Fibroblast of lung (primary cell): ENCODE measurements at regions not wholly inside any gene's neighbourhood (a gene's known extent, or its start where the extent isn't known, plus 50 kb on each side); places are given as distances from the start of the nearest gene placed in this dataset.

Source experiments
- EZH2 ChIP-seq: IDR thresholded peaks from 2 replicates; pipeline ENCODE4 v1.5.1; 2012; ENCODE audit warnings: low read length, control low read depth, mild to moderate bottlenecking; ENCODE audit errors: missing control alignments
- TF ChIP-seq, protein P1 (sequence below), 2 donors: IDR thresholded peaks in 1 of 2; conservative IDR thresholded peaks in 1 of 2; 1 replicate in 1 of 2; 2 replicates in 1 of 2; pipeline ENCODE4 v1.5.1; 2011 to 2012; ENCODE audit warnings: low read length in 2 of 2, control low read depth in 1 of 2, inconsistent platforms in 1 of 2, low read depth in 1 of 2, mild to moderate bottlenecking in 1 of 2

DNA sequence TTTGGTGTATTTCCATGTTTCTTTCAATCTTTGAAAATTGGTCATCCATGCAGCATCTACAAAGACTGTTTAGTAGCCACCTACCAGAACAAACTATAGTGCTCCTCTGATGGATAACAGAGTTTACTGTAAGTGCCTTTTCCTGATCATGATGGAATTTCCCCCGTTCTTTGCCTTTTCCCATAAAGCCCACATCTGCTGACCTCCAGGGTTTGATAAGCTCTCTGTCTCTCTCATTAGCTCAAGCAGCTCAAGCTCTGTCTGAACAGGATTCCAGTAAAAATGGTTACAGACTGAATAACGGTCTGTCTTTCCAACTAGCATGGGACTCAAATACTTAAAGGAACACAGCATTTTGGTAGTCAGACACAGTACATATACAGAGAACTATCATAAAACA lies 308.4 kb upstream of the SORL1-AS1 start:
- TF ChIP-seq, protein P1, sequence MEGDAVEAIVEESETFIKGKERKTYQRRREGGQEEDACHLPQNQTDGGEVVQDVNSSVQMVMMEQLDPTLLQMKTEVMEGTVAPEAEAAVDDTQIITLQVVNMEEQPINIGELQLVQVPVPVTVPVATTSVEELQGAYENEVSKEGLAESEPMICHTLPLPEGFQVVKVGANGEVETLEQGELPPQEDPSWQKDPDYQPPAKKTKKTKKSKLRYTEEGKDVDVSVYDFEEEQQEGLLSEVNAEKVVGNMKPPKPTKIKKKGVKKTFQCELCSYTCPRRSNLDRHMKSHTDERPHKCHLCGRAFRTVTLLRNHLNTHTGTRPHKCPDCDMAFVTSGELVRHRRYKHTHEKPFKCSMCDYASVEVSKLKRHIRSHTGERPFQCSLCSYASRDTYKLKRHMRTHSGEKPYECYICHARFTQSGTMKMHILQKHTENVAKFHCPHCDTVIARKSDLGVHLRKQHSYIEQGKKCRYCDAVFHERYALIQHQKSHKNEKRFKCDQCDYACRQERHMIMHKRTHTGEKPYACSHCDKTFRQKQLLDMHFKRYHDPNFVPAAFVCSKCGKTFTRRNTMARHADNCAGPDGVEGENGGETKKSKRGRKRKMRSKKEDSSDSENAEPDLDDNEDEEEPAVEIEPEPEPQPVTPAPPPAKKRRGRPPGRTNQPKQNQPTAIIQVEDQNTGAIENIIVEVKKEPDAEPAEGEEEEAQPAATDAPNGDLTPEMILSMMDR (conservative IDR thresholded peaks at IDR 0.05 in 1 of 2, IDR thresholded peaks at IDR 0.05 in 1 of 2; ENCODE audit: low read depth in 1 of 2, low read length in 2 of 2): no peak
- TF ChIP-seq EZH2: no peak
